Endodermal cell (in vitro differentiated cells): ENCODE measurements at regions not wholly inside any gene's neighbourhood (a gene's known extent, or its start where the extent isn't known, plus 50 kb on each side); places are given as distances from the start of the nearest gene placed in this dataset.

ENCODE experiments used
- DNase-seq: peaks from one replicate; pipeline ENCODE4 v3.0.0-alpha.2; 2017
- H3K27ac ChIP-seq: 2 replicates; pipeline ENCODE4 v1.5.1; 2013; ENCODE audit warnings: mild to moderate bottlenecking, low read depth, low read length, moderate library complexity
- H3K27me3 ChIP-seq: 2 replicates; pipeline ENCODE4 v1.6.1; 2013; ENCODE audit warnings: mild to moderate bottlenecking, low read length, moderate library complexity; ENCODE audit not compliant: insufficient read depth, control insufficient read depth, poor library complexity, severe bottlenecking
- H3K36me3 ChIP-seq: 2 replicates; pipeline ENCODE4 v1.7.0; 2013; ENCODE audit warnings: mild to moderate bottlenecking, low read length, moderate library complexity; ENCODE audit not compliant: control insufficient read depth, insufficient read depth
- H3K4me1 ChIP-seq: one replicate; pipeline ENCODE4 v1.7.0; 2013; ENCODE audit warnings: low read length; ENCODE audit not compliant: control insufficient read depth, insufficient read depth
- H3K4me3 ChIP-seq: 2 replicates; pipeline ENCODE4 v1.5.1; 2013; ENCODE audit warnings: mild to moderate bottlenecking, low read length, moderate library complexity
- H3K9ac ChIP-seq: 2 replicates; pipeline ENCODE4 v1.6.1; 2013; ENCODE audit warnings: mild to moderate bottlenecking, low read length, moderate library complexity; ENCODE audit not compliant: poor library complexity, severe bottlenecking; ENCODE audit errors: extremely low read depth
- H3K9me3 ChIP-seq: 2 replicates; pipeline ENCODE4 v1.6.1; 2013; ENCODE audit warnings: mild to moderate bottlenecking, low read length, moderate library complexity; ENCODE audit not compliant: control insufficient read depth
- H3K27ac Mint-ChIP-seq: 2 replicates; pipeline ENCODE4 v1.8.0; 2020; ENCODE audit warnings: mixed read lengths
- H3K27me3 Mint-ChIP-seq: 2 replicates; pipeline ENCODE4 v1.8.0; 2021; ENCODE audit warnings: mild to moderate bottlenecking, mixed read lengths; ENCODE audit not compliant: insufficient read depth
- H3K36me3 Mint-ChIP-seq: 2 replicates; pipeline ENCODE4 v1.8.0; 2020; ENCODE audit warnings: low read depth, mixed read lengths
- H3K4me1 Mint-ChIP-seq: 2 replicates; pipeline ENCODE4 v1.8.0; 2020; ENCODE audit warnings: mixed read lengths
- H3K4me3 Mint-ChIP-seq: 2 replicates; pipeline ENCODE4 v1.8.0; 2020; ENCODE audit warnings: mild to moderate bottlenecking, moderate library complexity, mixed read lengths
- H3K9me3 Mint-ChIP-seq: 2 replicates; pipeline ENCODE4 v1.8.0; 2020; ENCODE audit warnings: mild to moderate bottlenecking, mixed read lengths
- WGBS, 2 experiments: methylation state at CpG; one replicate each; pipeline versions ENCODE4 v1.1.5 to v1.1.7; 2013; ENCODE audit warnings: missing lambda C conversion rate in 2 of 2, mixed read lengths in 1 of 2; ENCODE audit not compliant: insufficient coverage in 1 of 2, insufficient read length in 1 of 2; 5-methylcytosine and 5-hydroxymethylcytosine counted together
- TF ChIP-seq, protein P1 (sequence below): fragments of 200-600 bp; sonication (generic); conservative IDR thresholded peaks from 2 replicates; pipeline ENCODE4 v1.5.0; 2021; ENCODE audit warnings: antibody characterized with exemption, mild to moderate bottlenecking

DNA sequence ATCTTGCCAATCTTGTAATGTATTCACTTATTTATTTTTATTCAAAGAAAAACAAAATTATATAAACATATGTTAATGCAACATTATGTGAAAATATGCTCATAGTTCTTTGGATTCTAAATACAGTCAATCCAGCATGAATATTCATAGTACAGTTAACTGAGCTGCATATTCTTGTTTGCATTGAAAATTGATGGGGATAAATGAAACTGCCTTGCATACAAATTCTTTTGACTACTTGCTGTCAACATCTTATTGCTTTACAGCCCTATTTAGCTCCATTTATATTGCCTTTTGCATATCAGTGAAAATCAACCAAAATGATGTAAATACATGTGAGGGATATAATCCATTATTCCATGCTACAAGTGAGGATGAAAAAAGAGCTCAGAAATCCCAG, 135.3 kb downstream of the CCER1 start:
- H3K4me1 ChIP-seq: no peaks in the 10 kb centered on the region

DNA sequence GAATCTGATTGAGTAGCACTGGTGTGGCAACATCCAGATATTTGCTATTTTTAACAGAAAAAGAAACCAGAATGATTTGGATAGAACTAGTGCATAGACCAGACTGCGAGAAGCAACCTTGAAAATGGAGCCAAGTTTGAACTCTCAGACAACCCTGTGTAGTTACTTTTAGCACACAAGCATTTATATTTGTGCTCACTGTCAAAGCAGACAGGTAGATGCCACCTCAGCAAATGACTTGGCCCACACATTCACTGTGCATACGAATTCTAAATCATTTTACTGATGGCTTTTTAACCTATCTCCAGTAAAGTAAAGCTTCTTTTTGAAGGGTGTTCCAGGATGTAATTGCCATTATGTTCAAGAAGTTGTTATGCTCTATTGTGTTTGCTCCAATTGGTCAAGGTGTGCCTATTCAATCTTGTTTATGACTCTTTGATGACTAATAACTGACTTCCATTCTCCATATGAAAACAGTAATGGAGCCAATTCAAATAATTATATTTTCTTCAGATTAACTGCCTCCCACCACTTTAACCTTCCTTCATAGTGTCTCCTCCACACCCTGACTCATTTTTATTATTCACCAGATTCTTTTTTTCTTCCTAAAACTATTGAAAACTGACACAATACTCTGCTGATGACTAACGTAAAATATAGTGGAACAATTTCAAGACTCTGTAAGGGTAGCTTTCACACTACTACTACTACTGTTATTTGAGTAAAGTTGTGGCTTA, 138.5 kb downstream of the CCER1 start:
- no peaks in the 10 kb centered on the region for H3K27me3 ChIP-seq
- DNase-seq: no peak
- H3K36me3 ChIP-seq: no peaks in the 10 kb centered on the region
- no peak overlapping the region for H3K4me3 ChIP-seq
- Mint-ChIP-seq H3K4me1 (no peaks in the 10 kb centered on the region), H3K27ac (no peak overlapping the region), H3K27me3 (no peaks in the 10 kb centered on the region), H3K9me3 (no peaks in the 10 kb centered on the region), H3K4me3 (no peak overlapping the region), H3K36me3 (no peaks in the 10 kb centered on the region)
- H3K9me3 ChIP-seq: no peaks in the 10 kb centered on the region
- TF ChIP-seq, protein P1, sequence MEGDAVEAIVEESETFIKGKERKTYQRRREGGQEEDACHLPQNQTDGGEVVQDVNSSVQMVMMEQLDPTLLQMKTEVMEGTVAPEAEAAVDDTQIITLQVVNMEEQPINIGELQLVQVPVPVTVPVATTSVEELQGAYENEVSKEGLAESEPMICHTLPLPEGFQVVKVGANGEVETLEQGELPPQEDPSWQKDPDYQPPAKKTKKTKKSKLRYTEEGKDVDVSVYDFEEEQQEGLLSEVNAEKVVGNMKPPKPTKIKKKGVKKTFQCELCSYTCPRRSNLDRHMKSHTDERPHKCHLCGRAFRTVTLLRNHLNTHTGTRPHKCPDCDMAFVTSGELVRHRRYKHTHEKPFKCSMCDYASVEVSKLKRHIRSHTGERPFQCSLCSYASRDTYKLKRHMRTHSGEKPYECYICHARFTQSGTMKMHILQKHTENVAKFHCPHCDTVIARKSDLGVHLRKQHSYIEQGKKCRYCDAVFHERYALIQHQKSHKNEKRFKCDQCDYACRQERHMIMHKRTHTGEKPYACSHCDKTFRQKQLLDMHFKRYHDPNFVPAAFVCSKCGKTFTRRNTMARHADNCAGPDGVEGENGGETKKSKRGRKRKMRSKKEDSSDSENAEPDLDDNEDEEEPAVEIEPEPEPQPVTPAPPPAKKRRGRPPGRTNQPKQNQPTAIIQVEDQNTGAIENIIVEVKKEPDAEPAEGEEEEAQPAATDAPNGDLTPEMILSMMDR: no peak
- no peaks in the 10 kb centered on the region for H3K4me1 ChIP-seq
- H3K9ac ChIP-seq: no peak overlapping the region
- no peak overlapping the region for H3K27ac ChIP-seq
- 89 to 90% methylated on average over 1 to 3 of the region's 3 CpGs for WGBS, 2 experiments

More for the DNA sequence above, 135.3 kb downstream of the CCER1 start:
- H3K9me3 Mint-ChIP-seq: peaks cover 3% of the 10 kb centered on the region
- no peaks in the 10 kb centered on the region for H3K27me3 Mint-ChIP-seq
- H3K9ac ChIP-seq: no peak overlapping the region
- no peak overlapping the region for H3K4me3 Mint-ChIP-seq
- TF ChIP-seq, protein P1: no peak
- H3K27ac ChIP-seq: no peak overlapping the region
- no peak overlapping the region for H3K27ac Mint-ChIP-seq
- no peaks in the 10 kb centered on the region for H3K36me3 ChIP-seq
- no peak overlapping the region for H3K4me3 ChIP-seq
- no peaks in the 10 kb centered on the region for H3K27me3 ChIP-seq
- DNase-seq: no peak
- no peaks in the 10 kb centered on the region for H3K9me3 ChIP-seq
- no peaks in the 10 kb centered on the region for H3K36me3 Mint-ChIP-seq
- no peaks in the 10 kb centered on the region for H3K4me1 Mint-ChIP-seq

GRCh38 chr12:90809940-90810339, 145.0 kb downstream of the CCER1 start:
- H3K4me3 Mint-ChIP-seq: no peak overlapping the region
- Histone ChIP-seq H3K4me3 (no peak overlapping the region), H3K27ac (no peak overlapping the region), H3K4me1 (no peaks in the 10 kb centered on the region), H3K9me3 (no peaks in the 10 kb centered on the region), H3K36me3 (no peaks in the 10 kb centered on the region), H3K9ac (no peak overlapping the region), H3K27me3 (no peaks in the 10 kb centered on the region)
- no peaks in the 10 kb centered on the region for H3K27me3 Mint-ChIP-seq
- TF ChIP-seq, protein P1: no peak
- peak overlapping the region; percentile 9 for H3K27ac Mint-ChIP-seq
- H3K4me1 Mint-ChIP-seq: peaks cover 4% of the 10 kb centered on the region
- no peak for DNase-seq
- H3K9me3 Mint-ChIP-seq: no peaks in the 10 kb centered on the region
- no peaks in the 10 kb centered on the region for H3K36me3 Mint-ChIP-seq
- 79 to 100% methylated on average over 1 of the region's 1 CpG for WGBS, 2 experiments
